NB4 (cell line): ENCODE measurements at regions not wholly inside any gene's neighbourhood (a gene's known extent, or its start where the extent isn't known, plus 50 kb on each side); places are given as distances from the start of the nearest gene placed in this dataset.

ENCODE experiments used
- POLR2A ChIP-seq: IDR thresholded peaks from 2 replicates; pipeline ENCODE4 v1.6.1; 2011; ENCODE audit warnings: mild to moderate bottlenecking; ENCODE audit not compliant: insufficient read length; ENCODE audit errors: extremely low read depth
- TF ChIP-seq, protein P1 (sequence below): IDR thresholded peaks from one replicate; pipeline ENCODE4 v1.5.1; 2012; ENCODE audit warnings: low read depth, low read length

DNA sequence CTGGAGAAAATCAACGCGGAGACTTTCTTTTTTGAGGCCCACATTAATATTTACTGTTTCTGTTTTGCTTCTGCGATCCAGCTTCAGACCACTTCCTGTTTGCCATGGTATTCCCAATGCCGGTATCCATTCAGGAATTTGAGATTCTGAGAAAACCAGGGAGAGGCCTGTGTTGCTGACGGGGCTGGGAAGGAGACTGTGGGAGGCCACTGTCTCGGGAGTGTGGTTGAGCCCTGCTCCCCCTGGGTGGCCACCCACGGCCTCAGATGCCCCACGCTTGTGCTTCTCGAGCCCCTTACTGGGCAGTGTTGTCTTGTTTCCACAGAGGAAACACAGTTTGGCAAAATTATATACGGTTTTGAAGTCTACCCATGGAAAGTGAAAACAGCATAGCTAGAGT lies 403.6 kb upstream of the IRX2 start:
- TF ChIP-seq POLR2A: no peak
- TF ChIP-seq, protein P1, sequence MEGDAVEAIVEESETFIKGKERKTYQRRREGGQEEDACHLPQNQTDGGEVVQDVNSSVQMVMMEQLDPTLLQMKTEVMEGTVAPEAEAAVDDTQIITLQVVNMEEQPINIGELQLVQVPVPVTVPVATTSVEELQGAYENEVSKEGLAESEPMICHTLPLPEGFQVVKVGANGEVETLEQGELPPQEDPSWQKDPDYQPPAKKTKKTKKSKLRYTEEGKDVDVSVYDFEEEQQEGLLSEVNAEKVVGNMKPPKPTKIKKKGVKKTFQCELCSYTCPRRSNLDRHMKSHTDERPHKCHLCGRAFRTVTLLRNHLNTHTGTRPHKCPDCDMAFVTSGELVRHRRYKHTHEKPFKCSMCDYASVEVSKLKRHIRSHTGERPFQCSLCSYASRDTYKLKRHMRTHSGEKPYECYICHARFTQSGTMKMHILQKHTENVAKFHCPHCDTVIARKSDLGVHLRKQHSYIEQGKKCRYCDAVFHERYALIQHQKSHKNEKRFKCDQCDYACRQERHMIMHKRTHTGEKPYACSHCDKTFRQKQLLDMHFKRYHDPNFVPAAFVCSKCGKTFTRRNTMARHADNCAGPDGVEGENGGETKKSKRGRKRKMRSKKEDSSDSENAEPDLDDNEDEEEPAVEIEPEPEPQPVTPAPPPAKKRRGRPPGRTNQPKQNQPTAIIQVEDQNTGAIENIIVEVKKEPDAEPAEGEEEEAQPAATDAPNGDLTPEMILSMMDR: no peak
